Parathyroid adenoma (tissue), 2 donors: ENCODE measurements at regions not wholly inside any gene's neighbourhood (a gene's known extent, or its start where the extent isn't known, plus 50 kb on each side); places are given as distances from the start of the nearest gene placed in this dataset.

Experiments used
- H2AFZ ChIP-seq: fragments of 300-600 bp; sonication (generic); one replicate; pipeline ENCODE4 v1.7.0; 2017; ENCODE audit warnings: antibody characterized with exemption, mild to moderate bottlenecking
- H3K27ac ChIP-seq: fragments of 300-600 bp; sonication (generic); one replicate; pipeline ENCODE4 v1.7.0; 2017
- H3K27me3 ChIP-seq: fragments of 300-600 bp; sonication (generic); one replicate; pipeline ENCODE4 v1.7.0; 2017; ENCODE audit warnings: low read length; ENCODE audit not compliant: control insufficient read depth, insufficient read depth
- H3K36me3 ChIP-seq: fragments of 300-600 bp; sonication (generic); one replicate; pipeline ENCODE4 v1.7.0; 2017; ENCODE audit warnings: low read length; ENCODE audit not compliant: control insufficient read depth, insufficient read depth
- H3K4me1 ChIP-seq: fragments of 300-600 bp; sonication (generic); one replicate; pipeline ENCODE4 v1.7.0; 2017; ENCODE audit warnings: control low read depth
- H3K4me2 ChIP-seq: fragments of 300-600 bp; sonication (generic); one replicate; pipeline ENCODE4 v1.7.0; 2017; ENCODE audit warnings: low read length
- H3K4me3 ChIP-seq: fragments of 300-600 bp; sonication (generic); one replicate; pipeline ENCODE4 v1.7.0; 2017; ENCODE audit warnings: low read depth, low read length
- H3K79me2 ChIP-seq: fragments of 300-600 bp; sonication (generic); one replicate; pipeline ENCODE4 v1.7.0; 2017; ENCODE audit warnings: control low read depth
- H3K9ac ChIP-seq: fragments of 300-600 bp; sonication (generic); one replicate; pipeline ENCODE4 v1.7.0; 2017; ENCODE audit warnings: mild to moderate bottlenecking
- H3K9me3 ChIP-seq: fragments of 300-600 bp; sonication (generic); one replicate; pipeline ENCODE4 v1.7.0; 2017; ENCODE audit warnings: low read length; ENCODE audit not compliant: control insufficient read depth
- TF ChIP-seq, protein P1 (sequence below): fragments of 300-600 bp; sonication (generic); IDR thresholded peaks from one replicate; pipeline ENCODE4 v1.7.0; 2017; ENCODE audit warnings: antibody characterized with exemption, mild to moderate bottlenecking
- donor health status: primary hyperparathyroidism.

DNA sequence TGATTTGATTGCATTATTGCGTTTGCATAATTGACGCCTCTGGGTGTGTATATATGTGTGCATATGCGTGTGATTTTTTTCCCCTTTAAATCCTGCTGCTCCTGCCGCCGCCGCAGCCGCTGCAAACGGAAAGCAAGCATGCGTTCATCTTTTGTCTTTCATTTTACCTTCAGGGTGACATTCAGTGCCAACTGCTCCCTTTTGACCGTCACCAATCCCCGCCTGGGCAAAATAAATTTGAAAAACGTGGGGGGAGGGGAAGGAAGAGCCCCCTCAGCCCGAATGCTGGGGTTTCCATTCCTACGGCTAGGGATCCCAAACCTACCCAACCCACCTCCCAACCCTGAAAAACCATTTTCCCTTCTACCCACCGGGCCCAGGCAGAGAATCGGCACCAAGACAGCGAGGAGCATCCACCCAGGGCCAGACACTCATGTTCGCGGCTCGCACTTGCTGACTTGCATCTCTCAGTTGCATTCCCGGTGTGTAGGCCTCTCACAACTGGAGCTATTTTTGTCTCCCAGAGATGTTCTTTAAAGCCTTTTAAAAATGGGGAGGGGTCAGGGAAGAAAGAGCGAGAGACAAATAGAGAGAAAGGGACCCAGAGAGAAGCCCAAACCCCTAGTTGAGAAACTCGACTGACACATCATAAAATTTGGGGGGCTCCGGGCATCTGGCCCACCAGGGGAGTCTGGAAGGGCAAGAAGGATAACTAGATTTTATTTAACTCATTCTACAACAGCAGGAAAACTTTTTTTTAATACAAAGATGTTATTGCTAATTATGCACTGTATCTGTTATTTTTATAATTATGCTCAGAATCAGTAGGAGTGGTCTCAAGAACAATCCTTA lies 367.1 kb upstream of the ESRRG start:
- Histone ChIP-seq H2AFZ (no peak overlapping the region), H3K27ac (peak overlapping the region; percentile 57), H3K79me2 (peaks cover 13% of the 10 kb centered on the region), H3K27me3 (no peaks in the 10 kb centered on the region), H3K4me3 (peak overlapping the region; percentile 15), H3K9me3 (no peaks in the 10 kb centered on the region), H3K36me3 (no peaks in the 10 kb centered on the region), H3K4me2 (peak overlapping the region; percentile 64), H3K4me1 (peaks cover 8% of the 10 kb centered on the region), H3K9ac (no peak overlapping the region)
- TF ChIP-seq, protein P1, sequence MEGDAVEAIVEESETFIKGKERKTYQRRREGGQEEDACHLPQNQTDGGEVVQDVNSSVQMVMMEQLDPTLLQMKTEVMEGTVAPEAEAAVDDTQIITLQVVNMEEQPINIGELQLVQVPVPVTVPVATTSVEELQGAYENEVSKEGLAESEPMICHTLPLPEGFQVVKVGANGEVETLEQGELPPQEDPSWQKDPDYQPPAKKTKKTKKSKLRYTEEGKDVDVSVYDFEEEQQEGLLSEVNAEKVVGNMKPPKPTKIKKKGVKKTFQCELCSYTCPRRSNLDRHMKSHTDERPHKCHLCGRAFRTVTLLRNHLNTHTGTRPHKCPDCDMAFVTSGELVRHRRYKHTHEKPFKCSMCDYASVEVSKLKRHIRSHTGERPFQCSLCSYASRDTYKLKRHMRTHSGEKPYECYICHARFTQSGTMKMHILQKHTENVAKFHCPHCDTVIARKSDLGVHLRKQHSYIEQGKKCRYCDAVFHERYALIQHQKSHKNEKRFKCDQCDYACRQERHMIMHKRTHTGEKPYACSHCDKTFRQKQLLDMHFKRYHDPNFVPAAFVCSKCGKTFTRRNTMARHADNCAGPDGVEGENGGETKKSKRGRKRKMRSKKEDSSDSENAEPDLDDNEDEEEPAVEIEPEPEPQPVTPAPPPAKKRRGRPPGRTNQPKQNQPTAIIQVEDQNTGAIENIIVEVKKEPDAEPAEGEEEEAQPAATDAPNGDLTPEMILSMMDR: no peak

DNA sequence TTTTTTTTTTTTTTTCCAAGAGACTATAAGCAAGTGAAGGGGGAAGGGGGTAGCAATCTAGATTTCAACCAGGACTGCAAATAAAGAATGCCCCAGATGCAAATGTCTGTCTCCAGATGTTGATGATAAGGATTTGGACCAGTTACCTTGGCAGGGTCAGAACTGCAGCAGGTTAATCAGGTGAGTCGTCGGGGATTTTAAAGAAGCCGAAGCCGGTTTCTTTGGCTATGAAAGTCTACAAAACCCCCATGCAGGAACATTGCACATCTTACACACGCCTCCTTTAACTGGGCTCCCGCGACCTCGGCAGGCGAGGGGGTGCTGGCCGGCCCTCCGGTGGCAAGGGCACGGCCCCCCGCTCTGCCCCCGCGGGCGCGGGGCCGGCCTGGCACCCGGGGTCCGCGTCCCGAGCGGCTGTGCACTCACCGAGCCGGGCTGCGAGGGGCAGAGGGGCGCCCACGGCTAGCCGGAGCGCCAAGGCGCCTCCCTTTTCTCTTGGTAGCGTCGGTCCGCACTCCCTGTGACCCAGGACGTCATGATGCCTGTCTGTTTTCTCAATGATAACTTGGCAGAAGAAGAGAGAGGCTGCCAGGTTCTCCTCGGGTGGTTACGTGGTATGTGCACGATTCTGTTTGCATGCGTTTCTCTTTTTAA lies 366.3 kb upstream of the ESRRG start:
- Histone ChIP-seq H3K79me2 (peaks cover 14% of the 10 kb centered on the region), H2AFZ (no peak overlapping the region), H3K4me3 (no peak overlapping the region), H3K36me3 (no peaks in the 10 kb centered on the region), H3K9ac (no peak overlapping the region), H3K4me1 (peaks cover 8% of the 10 kb centered on the region), H3K27me3 (no peaks in the 10 kb centered on the region), H3K4me2 (peak overlapping the region; percentile 64), H3K27ac (no peak overlapping the region), H3K9me3 (no peaks in the 10 kb centered on the region)
- TF ChIP-seq, protein P1: no peak

DNA sequence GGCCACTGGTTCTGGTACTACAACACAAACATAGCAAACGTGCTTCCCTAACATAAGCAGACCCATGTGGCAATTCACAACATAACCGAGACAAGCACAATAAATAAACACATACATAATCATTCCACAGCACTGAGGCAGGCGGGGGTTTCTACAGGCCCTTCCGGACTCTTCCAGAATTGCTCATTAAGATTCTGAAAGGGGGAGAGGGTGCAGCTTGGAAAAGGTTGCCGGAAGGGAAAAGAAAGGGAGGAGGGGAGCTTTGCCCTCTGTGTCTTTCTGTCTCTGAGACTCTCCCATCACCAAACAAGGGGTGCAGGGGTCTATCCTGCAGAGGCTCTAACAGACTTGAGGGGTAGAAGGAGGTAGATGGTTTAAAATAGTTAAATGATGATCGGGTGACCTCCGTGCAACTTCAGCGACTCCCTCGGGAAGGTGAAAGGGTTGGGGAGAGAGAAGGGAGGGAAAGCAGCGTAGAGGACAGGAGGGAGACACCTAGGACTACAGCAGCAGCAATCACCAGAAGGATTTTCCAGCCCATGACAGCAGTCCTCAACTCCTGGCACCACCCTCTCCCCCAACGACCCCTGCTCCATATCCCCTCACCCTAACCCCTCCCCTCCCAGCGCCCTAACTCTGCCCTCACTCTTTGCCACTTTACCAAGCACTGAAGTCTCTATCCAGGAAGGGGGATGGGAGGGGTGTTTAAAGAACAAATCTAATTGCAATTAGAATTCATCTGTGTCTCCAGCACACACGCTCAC lies 365.5 kb upstream of the ESRRG start:
- no peaks in the 10 kb centered on the region for H3K9me3 ChIP-seq
- peaks cover 8% of the 10 kb centered on the region for H3K4me1 ChIP-seq
- no peak overlapping the region for H3K4me3 ChIP-seq
- H3K79me2 ChIP-seq: peaks cover 17% of the 10 kb centered on the region
- H3K27me3 ChIP-seq: no peaks in the 10 kb centered on the region
- no peak overlapping the region for H3K27ac ChIP-seq
- no peaks in the 10 kb centered on the region for H3K36me3 ChIP-seq
- no peak overlapping the region for H3K9ac ChIP-seq
- no peak overlapping the region for H2AFZ ChIP-seq
- peak overlapping the region; percentile 45 for H3K4me2 ChIP-seq
- TF ChIP-seq, protein P1: no peak

DNA sequence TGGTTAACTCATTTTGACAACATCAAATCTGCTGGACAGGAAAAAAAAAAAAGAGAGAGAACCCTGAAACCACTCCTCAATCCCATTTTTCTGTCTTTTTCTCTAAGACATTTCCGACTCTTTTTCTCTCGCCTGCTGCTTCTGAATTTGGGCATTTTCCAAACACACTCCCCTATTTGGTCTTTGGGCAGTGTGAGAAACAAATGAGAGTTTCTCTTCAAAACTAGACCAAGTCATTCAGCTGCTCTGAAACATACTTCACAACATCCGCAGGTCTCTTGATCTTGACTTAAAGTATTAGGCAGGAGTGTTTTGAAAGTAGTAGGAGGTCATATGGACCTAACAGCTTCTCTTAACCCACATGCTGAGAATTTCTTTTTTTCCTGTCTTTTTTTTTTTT lies 364.8 kb upstream of the ESRRG start:
- peaks cover 8% of the 10 kb centered on the region for H3K4me1 ChIP-seq
- no peak overlapping the region for H2AFZ ChIP-seq
- no peak overlapping the region for H3K4me2 ChIP-seq
- no peaks in the 10 kb centered on the region for H3K27me3 ChIP-seq
- peaks cover 17% of the 10 kb centered on the region for H3K79me2 ChIP-seq
- TF ChIP-seq, protein P1: no peak
- H3K9ac ChIP-seq: no peak overlapping the region
- H3K27ac ChIP-seq: no peak overlapping the region
- no peaks in the 10 kb centered on the region for H3K9me3 ChIP-seq
- no peak overlapping the region for H3K4me3 ChIP-seq
- H3K36me3 ChIP-seq: no peaks in the 10 kb centered on the region
